HPDE6-E6E7 (cell line): ENCODE measurements at regions not wholly inside any gene's neighbourhood (a gene's known extent, or its start where the extent isn't known, plus 50 kb on each side); places are given as distances from the start of the nearest gene placed in this dataset.
"Not testable (repeated sequence)": the region's sequence is repeated elsewhere in the genome, so short reads cannot be mapped to it uniquely, and the experiment has no call there.

Experiments used
- DNase-seq: peaks from one replicate; pipeline ENCODE4 v3.0.0; 2011; ENCODE audit warnings: missing footprints; ENCODE audit errors: extremely low spot score

DNA sequence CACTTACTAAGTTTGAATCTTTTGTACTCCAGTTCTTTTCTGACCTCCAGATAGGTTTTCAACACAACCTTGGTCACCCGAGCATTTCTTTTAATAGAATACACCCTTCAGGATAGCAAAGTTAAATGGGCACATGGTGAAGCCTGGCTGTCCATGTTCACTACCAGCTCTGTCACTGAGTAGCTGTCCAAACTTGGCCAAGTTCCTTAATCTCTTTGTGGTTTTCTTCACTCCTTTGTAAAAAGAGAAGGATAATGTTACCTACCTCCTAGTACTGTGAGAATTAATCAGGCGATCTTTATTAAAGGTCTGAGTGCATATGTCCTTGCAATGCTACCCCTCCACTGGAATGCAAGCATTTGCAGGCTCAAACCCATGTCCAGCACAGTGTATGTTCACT is 128.1 kb upstream of the PTPRZ1 start:
- no peak for DNase-seq

DNA sequence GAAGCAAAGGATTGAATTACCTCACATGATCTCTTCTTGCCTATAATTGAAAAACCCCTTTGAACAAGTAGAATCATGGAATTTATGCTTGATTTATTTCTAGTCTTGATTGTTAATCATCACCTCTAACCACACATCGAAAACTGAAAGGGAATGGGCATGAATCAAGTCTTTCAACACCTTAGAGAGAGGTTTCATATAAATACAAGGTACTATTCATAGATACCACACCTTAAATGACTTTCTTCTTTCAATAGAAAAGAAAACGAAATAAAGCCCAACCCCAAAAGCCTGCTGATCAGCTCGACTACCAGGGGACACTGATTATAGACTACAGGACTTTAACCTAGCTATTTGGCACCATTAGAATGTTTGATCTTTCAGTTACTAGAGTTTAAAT is 128.6 kb upstream of the PTPRZ1 start:
- peak; percentile 16 for DNase-seq

- no peak for DNase-seq
Observed at GRCh38 chr7:121741896-121742295, 131.1 kb upstream of the PTPRZ1 start.

DNA sequence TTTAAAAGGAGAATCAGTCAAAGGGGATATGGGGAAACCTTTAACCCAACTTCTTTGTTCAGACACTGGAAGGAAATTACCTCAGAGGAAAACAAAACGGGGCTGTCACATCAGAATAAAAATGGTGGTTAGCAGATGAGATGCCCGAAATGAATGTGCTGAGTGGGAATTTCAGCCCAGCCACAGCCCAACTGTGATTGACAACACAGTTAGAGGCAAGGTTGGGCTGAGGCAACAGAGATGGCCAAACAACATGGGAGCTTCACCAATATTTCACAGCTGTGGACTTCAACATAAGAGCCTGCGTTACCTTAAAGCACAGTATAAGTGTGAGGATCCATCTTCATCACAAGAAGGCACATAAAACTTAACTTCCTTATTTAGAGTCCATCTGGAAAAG is 133.5 kb upstream of the PTPRZ1 start:
- DNase-seq, result no peak

- no peak for DNase-seq
Observed at GRCh38 chr7:121730869-121731268, 142.1 kb upstream of the PTPRZ1 start.

- no peak for DNase-seq
Observed at GRCh38 chr7:121714559-121715303, 158.2 kb upstream of the PTPRZ1 start.

GRCh38 chr7:121712961-121713360 is 160.0 kb upstream of the PTPRZ1 start:
- not testable (repeated sequence) for DNase-seq

GRCh38 chr7:121697731-121698316 is 175.1 kb upstream of the PTPRZ1 start:
- no peak for DNase-seq

- no peak for DNase-seq
Observed at GRCh38 chr7:121696954-121697353, 176.0 kb upstream of the PTPRZ1 start.

GRCh38 chr7:121689749-121690148 is 183.2 kb upstream of the PTPRZ1 start:
- no peak for DNase-seq

- no peak for DNase-seq
Observed at GRCh38 chr7:121681700-121682099, 191.3 kb upstream of the PTPRZ1 start.

- DNase-seq, result no peak
Observed at GRCh38 chr7:121676168-121676567, 196.8 kb upstream of the PTPRZ1 start.

DNA sequence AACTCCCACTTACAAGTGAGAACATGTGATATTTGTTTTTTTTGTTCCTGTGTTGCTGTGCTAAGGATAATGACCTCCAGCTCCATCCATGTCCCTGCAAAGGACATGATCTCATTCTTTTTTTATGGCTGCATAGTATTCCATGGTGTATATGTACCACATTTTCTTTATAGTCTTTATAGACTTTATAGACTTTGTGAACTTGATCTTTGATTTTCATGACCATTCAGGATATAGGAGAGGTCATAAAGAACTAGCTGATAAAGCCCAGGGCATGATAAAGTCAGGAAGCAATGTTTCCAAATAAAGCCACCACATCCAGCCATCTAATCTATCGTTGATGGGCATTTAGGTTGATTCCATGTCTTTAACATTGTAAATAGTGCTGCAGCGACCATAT is 198.5 kb upstream of the PTPRZ1 start:
- DNase-seq, result not testable (repeated sequence)

DNA sequence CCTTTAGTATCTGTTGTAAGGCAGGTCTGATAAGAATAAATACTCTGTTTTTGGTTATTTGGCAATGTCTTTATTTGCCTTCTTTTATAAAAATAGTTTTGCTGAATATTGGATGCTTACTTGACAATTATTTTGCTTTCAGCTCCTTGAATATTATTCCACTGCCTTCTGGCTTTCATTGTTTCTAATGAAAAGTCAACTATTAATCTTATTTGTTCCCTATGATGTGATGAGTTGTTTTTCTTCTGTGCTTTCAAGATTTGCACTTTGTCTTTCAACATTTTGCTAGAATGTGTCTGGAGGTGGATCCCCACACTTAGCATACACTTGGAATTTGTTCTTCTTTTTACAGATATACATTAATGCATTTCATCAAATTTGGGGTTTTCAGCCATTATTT is 203.8 kb upstream of the PTPRZ1 start:
- no peak for DNase-seq

GRCh38 chr7:121666306-121666705 is 206.7 kb upstream of the PTPRZ1 start:
- DNase-seq, result no peak

DNA sequence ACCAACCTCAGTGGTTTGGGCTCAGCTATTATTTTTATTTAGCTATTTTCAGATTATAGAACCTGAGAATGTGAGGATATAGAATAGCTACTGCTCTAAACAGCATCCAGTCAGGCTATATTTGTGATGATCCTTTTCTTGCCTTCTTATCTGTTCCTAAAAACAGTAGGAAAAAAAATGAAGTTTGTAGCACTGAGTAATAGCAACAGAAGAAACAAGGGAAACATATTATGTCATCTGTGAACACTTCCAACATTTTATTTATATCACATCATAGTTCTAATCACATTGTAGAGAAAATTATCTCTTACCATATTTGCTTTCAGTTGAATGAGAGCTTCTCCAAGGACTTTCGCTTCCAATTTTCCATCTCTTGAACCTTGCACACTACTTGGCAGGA is 229.6 kb upstream of the PTPRZ1 start:
- DNase-seq, result no peak

GRCh38 chr7:121639705-121640104 is 233.3 kb upstream of the PTPRZ1 start:
- no peak for DNase-seq

- no peak for DNase-seq
Observed at GRCh38 chr7:121638286-121638685, 234.7 kb upstream of the PTPRZ1 start.

- no peak for DNase-seq
Observed at GRCh38 chr7:121634356-121634755, 238.2 kb upstream of the FAM3C start.

DNA sequence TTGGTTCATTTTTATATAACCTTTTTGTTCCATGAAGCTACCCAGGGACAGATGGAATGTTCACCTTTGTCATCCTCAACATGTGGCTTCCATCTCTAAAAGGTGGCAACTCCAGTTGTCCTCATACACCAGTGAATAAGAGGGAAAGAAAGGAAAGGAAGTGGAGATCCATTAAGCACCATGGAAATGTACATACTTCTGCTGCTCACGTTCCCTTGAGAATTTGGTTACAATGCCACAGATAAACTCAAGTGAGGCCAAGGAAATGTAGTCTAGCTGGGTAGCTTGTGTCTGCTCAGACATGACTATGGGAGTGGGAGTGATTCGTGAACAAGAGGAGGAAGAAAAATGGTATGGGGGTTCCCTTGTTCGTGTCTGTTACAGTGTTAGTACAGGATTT is 237.1 kb upstream of the FAM3C start:
- DNase-seq, result no peak

DNA sequence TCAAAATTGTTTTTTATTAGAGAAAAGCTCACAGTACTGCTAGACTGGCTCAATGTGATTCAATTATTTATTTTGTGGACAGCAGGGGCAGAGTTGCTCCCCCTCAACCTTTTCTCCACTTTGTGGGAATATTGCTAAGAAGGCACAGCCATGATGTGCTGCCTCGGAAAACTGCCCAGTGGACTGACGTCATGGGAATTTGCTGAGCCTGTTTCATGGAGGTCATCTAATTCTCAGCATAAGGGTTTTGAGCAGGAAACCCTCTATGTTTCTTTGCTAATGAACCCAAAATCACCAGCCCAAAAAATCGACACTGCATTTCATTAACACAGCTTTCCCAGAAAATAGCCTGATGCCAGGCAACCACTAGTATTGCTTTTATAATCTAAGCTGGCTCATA is 228.8 kb upstream of the FAM3C start:
- no peak for DNase-seq

- no peak for DNase-seq
Observed at GRCh38 chr7:121623130-121623872, 227.2 kb upstream of the FAM3C start.

DNA sequence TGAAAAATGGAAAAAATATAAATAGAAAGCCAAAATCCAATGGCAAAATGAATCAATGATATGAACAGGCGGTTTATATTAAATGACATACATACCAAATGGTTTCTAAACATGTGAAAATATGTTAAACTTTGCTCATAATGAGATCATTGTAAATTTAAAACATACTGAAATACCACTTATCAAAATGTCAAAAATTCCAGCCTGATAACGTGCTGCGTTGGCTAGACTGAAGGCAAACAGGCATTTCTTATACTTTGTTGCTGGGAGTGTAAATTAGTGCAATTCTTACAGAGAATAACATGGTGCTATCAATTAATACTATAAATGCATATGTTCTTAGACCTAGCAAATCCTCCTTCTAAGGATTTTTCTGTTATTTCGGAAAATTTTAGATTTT is 225.8 kb upstream of the FAM3C start:
- no peak for DNase-seq
